ENCODE measurements at regions not wholly inside any gene's neighbourhood (a gene's known extent, or its start where the extent isn't known, plus 50 kb on each side); places are given as distances from the start of the nearest gene placed in this dataset.

GRCh38 chr11:112790286-112790685, 170.9 kb upstream of the NCAM1 start:
- no peak for TF ChIP-seq CTCF (IDR thresholded peaks at IDR 0.05)
- TF ChIP-seq POLR2A (IDR thresholded peaks at IDR 0.05): no peak
